HG02943 (cell line): ENCODE measurements at regions not wholly inside any gene's neighbourhood (a gene's known extent, or its start where the extent isn't known, plus 50 kb on each side); places are given as distances from the start of the nearest gene placed in this dataset.

Experiments used
- ATAC-seq: cut with Tn5 transposase; IDR thresholded peaks from one replicate; pipeline ENCODE4 v1.9.1; 2021; ENCODE audit warnings: mild to moderate bottlenecking, low read depth, moderate library complexity; ENCODE audit not compliant: unreplicated experiment

DNA sequence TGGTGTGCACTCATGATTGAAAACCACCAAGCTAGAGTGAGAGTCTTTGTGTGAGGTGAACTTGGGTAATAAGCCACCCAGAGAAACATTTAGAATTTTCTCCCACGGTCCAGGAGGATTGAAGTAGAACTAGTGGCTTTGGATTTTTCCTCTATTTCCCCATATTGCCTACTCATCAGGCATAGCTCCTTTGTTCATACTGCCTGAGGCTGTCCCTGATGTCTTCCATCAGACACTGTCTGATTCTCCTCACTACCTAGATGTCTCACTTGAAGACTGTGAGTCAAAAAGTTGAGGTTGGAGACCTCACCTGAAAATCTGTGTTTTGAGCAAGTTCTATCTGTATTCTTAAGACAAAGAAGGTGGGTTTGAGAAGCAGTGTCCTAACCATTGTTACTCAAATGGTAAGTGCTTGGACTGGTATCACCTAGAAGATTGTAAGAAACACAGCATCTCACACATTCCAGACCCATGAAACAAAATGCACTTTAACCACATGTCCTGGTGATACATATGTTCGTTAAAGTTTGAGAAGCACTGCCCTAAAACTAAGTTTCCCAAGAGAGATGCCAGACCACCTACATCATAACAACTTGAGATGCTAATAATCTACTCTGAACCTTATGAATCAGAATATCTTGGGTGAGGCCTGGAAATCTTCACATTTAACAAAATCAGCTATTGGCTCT lies 523.4 kb upstream of the BTBD3 start:
- no peak for ATAC-seq

DNA sequence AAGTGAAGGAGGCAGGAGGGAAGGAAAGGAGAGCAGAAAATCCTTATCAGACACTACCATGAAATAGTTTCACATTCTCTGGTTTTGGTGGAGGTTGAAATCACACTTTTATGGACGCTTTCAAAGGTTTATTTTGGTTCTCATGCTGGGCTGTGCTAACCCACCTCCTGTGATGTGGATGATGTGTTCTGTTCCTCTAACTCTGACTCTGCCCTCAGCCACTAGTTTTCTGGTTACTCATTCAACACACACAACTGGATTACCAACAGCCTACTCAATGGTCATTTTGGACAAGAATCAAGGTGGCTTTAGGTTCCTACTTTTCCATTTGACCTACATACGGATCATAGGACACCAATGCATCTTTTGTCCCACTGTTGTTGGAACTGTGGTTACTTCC lies 522.1 kb upstream of the BTBD3 start:
- ATAC-seq: no peak

- peak; percentile 60 for ATAC-seq
Measured at GRCh38 chr20:11401988-11402387, 515.7 kb upstream of the BTBD3 start.

GRCh38 chr20:11403711-11404110 lies 514.0 kb upstream of the BTBD3 start:
- no peak for ATAC-seq

GRCh38 chr20:11406877-11407276 lies 510.8 kb upstream of the BTBD3 start:
- ATAC-seq: no peak

GRCh38 chr20:11409561-11409960 lies 508.1 kb upstream of the BTBD3 start:
- no peak for ATAC-seq

GRCh38 chr20:11411765-11412164 lies 505.9 kb upstream of the BTBD3 start:
- ATAC-seq: no peak

- ATAC-seq: no peak
Measured at GRCh38 chr20:11426948-11427347, 490.7 kb upstream of the BTBD3 start.

GRCh38 chr20:11429168-11429567 lies 488.5 kb upstream of the BTBD3 start:
- ATAC-seq: no peak

- ATAC-seq: no peak
Measured at GRCh38 chr20:11429889-11430519, 487.7 kb upstream of the BTBD3 start.

DNA sequence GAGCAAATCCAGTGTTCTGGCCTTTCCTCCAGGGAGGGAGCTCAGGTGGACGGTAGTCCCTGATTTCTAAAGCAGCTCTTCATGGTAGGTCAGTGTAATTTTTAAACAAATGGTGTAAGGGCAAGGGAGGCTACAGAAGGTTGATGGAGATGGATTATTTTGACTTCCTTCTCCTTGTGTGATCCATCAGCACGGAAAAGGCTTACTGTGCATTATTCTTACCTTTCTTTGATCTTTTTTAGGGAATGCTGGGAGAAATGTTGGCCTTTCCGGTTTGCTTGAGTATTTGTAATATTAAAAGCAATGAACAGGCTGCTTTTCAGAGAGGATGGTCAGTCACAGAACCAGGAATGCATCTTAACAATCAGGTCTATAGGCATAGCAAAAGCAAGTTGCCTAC lies 487.0 kb upstream of the BTBD3 start:
- ATAC-seq: no peak

DNA sequence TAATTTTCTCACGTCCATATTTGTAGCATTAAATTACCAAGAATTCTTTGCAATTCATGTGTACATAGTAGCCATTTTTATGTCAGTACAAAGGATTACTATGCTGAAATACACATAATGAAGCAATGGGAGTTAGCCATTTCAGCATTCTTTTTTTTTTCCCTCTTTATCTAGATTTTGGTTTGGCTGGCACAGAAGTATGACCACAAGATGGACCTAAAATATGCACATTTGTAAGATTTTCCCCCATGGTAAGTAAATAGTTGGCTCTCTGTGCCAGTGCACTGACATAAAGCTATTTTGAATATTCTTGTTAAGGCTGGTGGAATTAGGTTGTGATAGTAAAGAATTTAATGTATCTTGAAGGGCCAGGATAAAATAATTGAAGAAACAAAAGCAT lies 486.1 kb upstream of the BTBD3 start:
- ATAC-seq: no peak

DNA sequence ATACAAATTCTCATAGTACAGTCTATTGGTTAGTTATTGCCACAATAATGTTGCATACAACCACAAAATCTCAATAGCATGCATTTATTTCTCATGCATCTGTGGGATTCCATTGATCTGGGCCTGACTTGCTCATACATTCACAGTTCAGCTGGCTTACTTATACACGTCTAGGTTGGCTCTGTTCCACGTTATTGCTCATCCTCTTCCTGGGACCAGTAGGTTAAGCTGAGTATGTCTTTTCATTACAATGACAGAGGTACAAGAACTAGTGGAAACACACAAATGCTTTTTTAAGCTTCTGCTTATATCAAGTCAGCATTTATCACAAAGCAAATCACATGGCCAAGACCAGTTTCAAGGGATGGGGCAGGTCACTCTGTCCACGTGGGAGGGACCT lies 485.3 kb upstream of the BTBD3 start:
- no peak for ATAC-seq

GRCh38 chr20:11436113-11436905 lies 481.4 kb upstream of the BTBD3 start:
- ATAC-seq: no peak

DNA sequence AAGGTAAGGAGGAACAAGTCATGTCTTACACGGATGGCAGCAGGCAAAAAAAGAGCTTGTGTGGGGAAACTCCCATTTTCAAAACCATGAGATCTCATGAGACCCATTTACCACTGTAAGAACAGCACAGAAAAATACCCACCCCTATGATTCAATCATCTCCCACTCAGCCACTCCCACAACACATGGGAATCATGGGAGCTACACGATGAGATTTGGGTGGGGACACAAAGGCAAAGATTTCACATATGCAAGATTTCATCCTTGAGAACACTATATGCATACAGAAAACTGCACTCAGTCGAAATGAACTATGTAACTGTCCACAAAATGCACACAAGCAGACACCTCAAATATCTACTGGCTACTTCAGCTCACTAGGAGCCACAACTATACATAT lies 480.6 kb upstream of the BTBD3 start:
- no peak for ATAC-seq

- no peak for ATAC-seq
Measured at GRCh38 chr20:11437611-11438380, 479.9 kb upstream of the BTBD3 start.

- no peak for ATAC-seq
Measured at GRCh38 chr20:11438412-11438811, 479.3 kb upstream of the BTBD3 start.

- no peak for ATAC-seq
Measured at GRCh38 chr20:11443382-11444119, 474.1 kb upstream of the BTBD3 start.

- ATAC-seq: no peak
Measured at GRCh38 chr20:11445161-11445560, 472.5 kb upstream of the BTBD3 start.

GRCh38 chr20:11445891-11446290 lies 471.8 kb upstream of the BTBD3 start:
- no peak for ATAC-seq
